HG02870 (cell line): ENCODE measurements at regions not wholly inside any gene's neighbourhood (a gene's known extent, or its start where the extent isn't known, plus 50 kb on each side); places are given as distances from the start of the nearest gene placed in this dataset.
"Not testable (repeated sequence)": the region's sequence is repeated elsewhere in the genome, so short reads cannot be mapped to it uniquely, and the experiment has no call there.

Experiments
- ATAC-seq: cut with Tn5 transposase; IDR thresholded peaks from one replicate; pipeline ENCODE4 v1.9.1; 2021; ENCODE audit warnings: mild to moderate bottlenecking, moderate library complexity; ENCODE audit not compliant: unreplicated experiment

DNA sequence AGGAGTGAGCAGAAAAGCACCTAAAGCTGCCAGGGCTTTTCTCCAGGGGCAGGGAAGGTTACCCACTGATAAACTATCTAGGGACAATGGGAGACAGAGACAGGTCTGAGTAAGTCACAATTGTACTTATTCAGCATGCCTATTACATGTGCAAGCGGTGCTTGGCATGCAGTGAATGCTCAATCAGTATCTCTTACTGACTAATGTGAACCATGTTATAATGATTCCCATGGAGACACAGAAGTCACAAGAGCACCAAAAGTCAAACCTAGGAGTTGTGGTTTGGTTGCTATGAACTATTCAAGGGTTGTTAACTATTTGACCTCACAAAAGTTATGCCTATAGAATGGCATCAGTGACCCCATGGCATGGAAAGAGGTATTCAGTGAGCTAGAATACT, 50.0 kb upstream of the RASGRP1 start:
- ATAC-seq = no peak

DNA sequence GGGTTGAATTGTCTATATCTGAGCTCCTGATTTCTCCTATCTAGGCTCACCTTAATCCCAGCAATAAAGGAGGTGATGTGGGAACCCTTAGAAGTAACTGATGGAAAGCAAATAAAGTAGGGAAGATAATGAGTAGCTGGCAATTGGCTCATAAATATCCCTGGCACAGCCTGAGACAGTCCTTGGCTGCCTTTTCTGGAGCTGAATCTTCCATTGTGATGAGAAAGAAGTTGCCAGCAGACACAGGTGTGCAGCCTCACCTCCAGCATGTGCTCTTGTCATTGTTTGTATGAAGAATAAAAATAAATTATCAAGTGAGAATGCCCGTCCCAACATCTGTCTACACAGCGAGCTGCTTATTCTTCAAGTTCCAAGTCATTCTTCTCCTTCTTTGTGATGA, 53.2 kb upstream of the RASGRP1 start:
- ATAC-seq = no peak

GRCh38 chr15:38618242-38618955, 53.8 kb upstream of the RASGRP1 start:
- ATAC-seq = no peak

DNA sequence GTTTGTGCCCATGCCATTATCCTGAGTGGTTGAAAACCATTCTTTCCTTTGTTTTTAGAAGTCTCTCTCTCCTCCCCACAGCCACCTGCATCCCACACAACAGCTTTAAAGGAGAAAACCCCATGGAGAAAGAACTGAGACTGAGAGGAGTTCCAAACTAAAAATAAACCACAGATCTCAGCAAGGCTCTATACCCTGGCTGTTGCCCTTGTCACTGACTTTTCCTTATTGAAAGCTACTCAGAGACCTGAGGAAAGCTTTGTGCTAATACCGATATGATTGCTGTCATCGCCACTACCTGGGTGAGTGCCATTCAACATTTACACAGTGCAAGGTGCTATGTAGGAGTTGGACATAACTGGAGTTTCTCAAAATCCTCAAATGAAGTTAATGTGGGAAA, 55.5 kb upstream of the RASGRP1 start:
- ATAC-seq = no peak

GRCh38 chr15:38620851-38621594, 56.4 kb upstream of the RASGRP1 start:
- ATAC-seq = no peak

DNA sequence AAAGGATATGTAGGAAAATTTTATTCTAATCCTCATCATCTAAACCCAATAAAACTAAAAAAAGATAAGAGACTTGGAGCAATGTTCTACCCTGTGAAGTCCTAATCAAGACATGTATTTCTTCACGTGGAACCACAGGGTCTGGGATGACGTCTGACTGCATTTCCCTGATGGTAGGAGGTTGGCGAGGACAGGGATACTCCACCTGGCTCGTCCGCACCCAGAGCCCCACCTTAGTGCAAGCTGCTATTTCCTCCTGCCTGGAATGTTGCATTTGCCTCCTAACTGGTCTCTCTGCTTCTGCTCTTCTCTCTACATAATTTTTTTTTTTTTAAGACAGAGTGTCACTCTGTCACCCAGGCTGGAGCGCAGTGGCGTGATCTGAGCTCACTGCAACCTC, 57.7 kb upstream of the RASGRP1 start:
- ATAC-seq = no peak

DNA sequence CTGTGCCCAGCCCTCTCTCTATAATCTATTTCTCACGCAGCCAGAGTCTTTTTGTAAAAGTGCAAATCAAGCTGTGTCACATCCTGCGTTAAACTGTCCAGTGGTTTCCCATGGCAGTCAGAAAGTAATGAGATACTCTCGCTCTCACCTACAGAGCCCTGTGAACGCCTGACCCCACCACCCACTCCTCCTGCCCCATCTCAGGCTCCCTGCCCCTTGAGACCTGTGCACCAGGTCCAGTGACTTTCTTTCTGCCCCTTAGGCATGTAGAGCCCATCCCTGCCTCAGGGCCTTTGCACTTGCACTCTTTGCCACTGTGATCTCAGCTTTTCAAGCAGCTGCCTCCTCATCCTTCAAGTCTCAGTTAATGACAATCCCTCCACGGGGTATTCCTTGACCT, 58.3 kb upstream of the RASGRP1 start:
- no peak for ATAC-seq

- no peak for ATAC-seq
These were observed 59.1 kb upstream of the RASGRP1 start for GRCh38 chr15:38623744-38624143.

DNA sequence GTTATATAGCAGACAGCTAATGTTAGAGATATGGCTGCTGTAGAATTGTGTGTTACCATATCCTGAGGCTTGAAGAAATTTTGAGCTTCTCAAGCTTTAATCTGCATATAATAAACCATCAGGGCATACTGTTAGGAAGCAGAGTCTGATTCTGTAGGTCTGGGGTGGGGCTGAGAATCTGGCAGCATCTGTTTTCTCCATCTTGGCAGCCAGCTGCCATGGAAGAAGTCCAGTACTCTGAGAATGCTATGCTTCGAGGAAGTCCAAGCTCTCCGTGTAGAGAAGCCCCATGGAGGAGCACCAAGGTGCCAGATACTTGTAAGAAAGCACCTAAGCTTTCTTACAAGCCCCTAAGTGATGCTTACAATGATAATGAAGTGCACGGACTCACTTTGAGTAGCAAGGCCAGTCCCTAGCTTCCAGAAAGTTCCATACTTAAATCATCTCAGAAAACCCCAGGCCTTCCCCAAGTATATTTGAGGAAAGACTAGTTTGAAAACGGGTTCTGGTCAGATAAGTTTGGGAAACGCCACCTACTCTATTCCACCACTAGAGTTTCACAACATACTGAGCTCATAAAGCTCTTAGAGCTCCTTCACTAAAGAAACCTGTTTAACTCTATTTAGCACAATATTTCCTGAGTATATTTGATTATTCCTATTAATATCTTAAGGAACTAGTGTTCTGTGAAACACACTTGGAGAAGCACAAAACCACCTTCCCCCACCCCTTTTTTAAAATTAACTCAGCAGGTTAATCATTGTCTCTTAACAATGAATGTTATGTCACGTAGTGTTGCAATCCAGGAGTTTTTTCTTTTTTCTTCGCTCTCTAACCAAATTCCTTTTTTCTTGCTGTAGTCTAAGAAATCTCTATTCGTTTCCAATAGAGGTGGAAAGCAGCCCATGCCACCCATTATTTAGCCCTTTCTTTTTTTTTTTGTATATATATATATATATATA, 59.9 kb upstream of the RASGRP1 start:
- ATAC-seq = no peak

DNA sequence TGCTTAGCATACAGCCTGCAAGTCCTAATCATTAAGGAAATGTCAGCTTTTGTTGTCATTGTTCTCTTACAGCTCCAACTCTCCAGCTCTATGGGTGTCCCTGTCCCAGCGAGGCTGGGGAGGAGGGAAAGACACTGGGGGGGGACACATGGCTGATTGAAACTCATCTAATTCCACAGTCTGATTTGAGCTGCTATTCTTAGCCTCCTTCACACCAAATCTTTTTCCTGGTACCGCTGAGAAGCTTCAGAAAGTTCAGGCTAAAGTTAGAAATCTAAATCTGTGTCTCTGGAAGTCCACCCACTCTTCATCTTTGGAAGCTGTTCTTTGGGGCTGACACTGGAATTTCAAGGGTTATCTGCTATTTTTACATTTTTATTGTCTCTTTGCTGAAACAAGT, 61.3 kb upstream of the RASGRP1 start:
- no peak for ATAC-seq

GRCh38 chr15:38626443-38627050, 61.9 kb upstream of the RASGRP1 start:
- no peak for ATAC-seq

GRCh38 chr15:38627689-38628277, 63.2 kb upstream of the RASGRP1 start:
- no peak for ATAC-seq

- peak; percentile 43 for ATAC-seq
These were observed 66.8 kb upstream of the RASGRP1 start for GRCh38 chr15:38631119-38632075.

DNA sequence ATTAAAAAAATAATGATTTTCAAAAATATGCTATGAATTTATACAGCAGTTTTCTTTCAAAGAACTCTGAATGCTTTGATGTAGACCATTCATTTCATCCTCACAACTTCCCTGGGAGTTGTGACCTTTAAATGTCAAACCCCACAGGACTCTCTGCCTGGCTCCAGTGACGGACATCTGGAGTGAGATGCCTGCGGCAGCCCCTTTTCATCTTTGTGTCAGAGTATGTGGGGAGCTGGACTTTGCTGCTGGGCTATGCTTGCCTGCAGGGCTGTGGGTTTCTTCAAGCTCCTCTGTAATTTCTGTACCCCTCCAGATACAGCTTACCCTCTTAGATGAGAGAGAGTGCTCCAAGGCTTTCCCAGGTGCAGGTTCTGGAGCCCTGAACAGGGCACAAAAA, 70.6 kb upstream of the RASGRP1 start:
- ATAC-seq = no peak

- ATAC-seq = no peak
These were observed 72.0 kb upstream of the RASGRP1 start for GRCh38 chr15:38636597-38636996.

- no peak for ATAC-seq
These were observed 73.5 kb upstream of the RASGRP1 start for GRCh38 chr15:38638126-38638525.

- ATAC-seq = no peak
These were observed 74.2 kb upstream of the RASGRP1 start for GRCh38 chr15:38638811-38639210.

- no peak for ATAC-seq
These were observed 78.2 kb upstream of the RASGRP1 start for GRCh38 chr15:38642689-38643270.

DNA sequence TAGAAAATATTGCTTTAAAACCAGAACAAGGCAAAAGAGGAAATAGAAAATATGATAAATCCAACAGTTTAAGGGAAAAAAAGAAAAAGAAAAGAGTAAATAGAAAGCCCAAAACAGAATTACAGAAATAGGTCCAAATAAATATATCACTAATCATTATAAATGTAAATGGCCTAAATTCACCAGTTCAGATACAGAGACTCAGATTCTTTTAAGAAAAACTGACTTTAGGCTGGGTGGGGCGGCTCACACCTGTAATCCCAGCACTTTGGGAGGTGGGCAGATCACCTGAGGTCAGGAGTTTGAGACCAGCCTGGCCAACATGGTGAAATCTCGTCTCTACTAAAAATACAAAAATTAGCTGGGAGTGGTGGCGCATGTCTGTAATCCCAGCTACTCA, 79.7 kb upstream of the RASGRP1 start:
- ATAC-seq = not testable (repeated sequence)
